Fibroblast of mammary gland (primary cell): ENCODE measurements at regions not wholly inside any gene's neighbourhood (a gene's known extent, or its start where the extent isn't known, plus 50 kb on each side); places are given as distances from the start of the nearest gene placed in this dataset.

Experiments used
- DNase-seq: peaks from one replicate; pipeline ENCODE4 v3.0.0-alpha.2; 2010; ENCODE audit warnings: low read depth
- H3K4me3 ChIP-seq: 2 replicates; pipeline ENCODE4 v1.5.1; 2011; ENCODE audit warnings: low read depth, mild to moderate bottlenecking, low read length, moderate library complexity; ENCODE audit not compliant: control insufficient read depth
- TF ChIP-seq, protein P1 (sequence below): conservative IDR thresholded peaks from 2 replicates; pipeline ENCODE4 v1.5.1; 2011; ENCODE audit warnings: low read depth, low read length, inconsistent platforms; ENCODE audit not compliant: control insufficient read depth, insufficient read depth

DNA sequence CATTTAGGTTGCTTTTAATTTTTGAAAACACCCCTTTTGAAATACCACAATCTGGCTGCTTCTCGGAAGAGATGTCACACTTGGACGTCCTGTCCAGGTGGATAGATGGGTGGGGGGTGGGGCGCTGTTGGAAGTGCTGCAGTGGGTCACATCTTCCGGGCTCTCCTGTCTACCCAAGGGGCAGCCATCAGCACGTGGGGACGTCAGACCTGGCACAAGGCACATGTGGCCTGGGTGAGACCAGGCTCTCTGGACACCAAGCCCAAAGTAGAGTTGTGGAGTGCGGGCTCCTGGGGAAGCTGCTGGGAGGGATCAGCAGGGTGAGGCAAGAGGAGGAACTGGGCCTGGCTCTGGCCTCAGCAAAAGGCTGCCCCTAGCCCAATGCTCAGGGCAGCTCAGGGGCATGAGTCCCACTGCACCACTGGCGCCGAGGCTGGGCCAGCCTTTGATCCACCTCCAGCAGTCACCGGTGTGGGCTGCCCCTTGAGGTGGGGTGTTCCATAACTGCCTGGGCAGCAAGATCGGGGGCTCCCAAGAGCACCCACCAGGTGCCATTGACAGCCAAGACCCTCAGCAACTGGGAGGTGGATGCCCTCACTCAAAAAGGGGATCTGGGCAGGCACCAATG lies 68.6 kb upstream of the CCND1 start:
- H3K4me3 ChIP-seq = no peak overlapping the region
- DNase-seq = no peak
- TF ChIP-seq, protein P1, sequence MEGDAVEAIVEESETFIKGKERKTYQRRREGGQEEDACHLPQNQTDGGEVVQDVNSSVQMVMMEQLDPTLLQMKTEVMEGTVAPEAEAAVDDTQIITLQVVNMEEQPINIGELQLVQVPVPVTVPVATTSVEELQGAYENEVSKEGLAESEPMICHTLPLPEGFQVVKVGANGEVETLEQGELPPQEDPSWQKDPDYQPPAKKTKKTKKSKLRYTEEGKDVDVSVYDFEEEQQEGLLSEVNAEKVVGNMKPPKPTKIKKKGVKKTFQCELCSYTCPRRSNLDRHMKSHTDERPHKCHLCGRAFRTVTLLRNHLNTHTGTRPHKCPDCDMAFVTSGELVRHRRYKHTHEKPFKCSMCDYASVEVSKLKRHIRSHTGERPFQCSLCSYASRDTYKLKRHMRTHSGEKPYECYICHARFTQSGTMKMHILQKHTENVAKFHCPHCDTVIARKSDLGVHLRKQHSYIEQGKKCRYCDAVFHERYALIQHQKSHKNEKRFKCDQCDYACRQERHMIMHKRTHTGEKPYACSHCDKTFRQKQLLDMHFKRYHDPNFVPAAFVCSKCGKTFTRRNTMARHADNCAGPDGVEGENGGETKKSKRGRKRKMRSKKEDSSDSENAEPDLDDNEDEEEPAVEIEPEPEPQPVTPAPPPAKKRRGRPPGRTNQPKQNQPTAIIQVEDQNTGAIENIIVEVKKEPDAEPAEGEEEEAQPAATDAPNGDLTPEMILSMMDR = no peak

DNA sequence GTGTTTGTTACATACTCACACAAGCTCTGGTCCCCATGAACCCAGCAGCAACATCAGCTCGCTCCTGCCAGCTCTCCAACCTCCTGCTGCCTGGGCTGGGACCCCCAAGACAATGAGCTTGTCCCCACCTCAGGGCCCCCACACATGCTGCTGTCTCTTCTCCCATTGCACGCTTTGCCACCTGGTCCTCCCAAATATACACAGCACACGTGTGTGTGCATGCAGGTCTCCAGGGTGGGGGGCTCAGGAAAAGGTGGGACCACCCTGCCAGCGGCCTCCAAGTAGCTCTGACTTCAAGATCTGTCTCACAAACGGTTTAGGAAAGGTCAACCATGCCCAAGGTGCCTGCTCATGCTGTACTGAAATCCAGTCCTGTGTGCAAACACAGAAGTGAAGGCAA lies 68.1 kb upstream of the CCND1 start:
- H3K4me3 ChIP-seq = no peak overlapping the region
- TF ChIP-seq, protein P1 = no peak
- no peak for DNase-seq

DNA sequence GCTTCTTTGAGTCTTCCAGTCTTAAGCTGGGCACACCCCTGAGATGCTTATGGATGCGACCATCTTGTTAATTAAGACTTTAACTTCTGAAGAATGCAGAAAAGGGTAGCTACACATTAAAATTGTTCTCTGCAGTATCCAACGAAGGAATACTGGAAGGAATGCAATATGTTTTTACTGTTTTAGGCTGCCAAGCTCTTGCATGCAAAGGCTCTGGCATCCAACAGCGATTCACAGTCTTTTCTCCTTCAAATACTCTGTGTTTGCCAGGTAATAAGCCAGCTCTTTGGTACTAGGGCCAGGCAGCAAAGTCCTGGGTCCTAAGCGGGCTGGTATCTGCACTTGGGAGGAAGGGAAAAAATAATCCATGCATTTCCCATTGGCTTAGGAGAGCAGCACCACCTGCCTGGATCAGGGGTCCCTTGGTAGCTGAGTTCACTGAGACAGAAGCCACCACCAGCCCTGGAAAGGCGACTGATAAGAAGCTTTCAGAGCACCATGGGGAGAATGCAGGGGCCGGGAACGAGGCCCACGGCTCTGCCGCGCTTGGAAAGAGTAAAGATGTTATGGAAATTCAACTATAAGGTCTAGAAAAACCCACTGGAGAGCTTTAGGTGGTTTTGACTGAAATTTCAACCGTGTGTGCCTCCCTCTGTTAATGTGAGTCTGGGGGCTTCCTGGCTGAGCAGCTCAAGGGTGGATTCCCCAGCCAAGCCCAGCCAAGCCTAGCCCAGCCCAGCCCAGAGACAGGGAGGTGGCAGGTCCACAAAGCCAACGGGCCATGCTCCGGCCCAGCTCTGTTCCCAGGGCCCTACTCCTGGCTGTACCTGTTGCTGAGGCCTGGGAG lies 67.0 kb upstream of the CCND1 start:
- TF ChIP-seq, protein P1 = no peak
- DNase-seq = no peak
- no peak overlapping the region for H3K4me3 ChIP-seq

DNA sequence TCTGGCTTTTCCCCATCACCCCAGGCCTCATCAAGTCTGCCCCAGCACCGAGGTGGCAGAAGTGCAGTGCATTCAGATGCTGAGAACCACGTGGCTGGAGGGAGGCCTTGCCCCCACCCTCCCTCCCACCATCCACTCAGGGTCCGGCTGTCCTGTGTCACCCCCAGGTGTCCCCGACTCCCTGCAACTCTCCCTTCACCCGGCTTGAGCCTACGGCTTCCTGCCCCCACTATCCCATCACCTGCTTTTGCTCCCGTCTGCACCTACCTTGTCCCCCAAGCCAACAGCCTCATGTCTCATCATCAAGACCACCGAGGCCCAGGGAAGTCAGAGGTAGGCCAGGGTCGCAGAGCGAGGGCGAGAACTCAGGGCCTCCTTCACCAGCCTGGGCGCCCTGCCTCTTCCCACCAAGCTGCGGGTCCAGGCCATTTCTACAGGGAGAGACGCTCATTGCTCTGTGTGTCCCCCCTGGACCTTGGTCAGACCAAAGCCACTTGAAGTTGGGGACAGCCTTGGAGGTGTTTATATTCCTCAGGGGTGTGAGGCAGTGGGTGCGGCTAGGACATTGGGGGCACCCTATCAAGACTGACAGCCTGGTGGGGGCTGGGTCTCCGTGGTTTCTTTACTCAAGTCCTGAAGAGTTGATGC lies 66.2 kb upstream of the CCND1 start:
- no peak overlapping the region for H3K4me3 ChIP-seq
- TF ChIP-seq, protein P1 = no peak
- no peak for DNase-seq

DNA sequence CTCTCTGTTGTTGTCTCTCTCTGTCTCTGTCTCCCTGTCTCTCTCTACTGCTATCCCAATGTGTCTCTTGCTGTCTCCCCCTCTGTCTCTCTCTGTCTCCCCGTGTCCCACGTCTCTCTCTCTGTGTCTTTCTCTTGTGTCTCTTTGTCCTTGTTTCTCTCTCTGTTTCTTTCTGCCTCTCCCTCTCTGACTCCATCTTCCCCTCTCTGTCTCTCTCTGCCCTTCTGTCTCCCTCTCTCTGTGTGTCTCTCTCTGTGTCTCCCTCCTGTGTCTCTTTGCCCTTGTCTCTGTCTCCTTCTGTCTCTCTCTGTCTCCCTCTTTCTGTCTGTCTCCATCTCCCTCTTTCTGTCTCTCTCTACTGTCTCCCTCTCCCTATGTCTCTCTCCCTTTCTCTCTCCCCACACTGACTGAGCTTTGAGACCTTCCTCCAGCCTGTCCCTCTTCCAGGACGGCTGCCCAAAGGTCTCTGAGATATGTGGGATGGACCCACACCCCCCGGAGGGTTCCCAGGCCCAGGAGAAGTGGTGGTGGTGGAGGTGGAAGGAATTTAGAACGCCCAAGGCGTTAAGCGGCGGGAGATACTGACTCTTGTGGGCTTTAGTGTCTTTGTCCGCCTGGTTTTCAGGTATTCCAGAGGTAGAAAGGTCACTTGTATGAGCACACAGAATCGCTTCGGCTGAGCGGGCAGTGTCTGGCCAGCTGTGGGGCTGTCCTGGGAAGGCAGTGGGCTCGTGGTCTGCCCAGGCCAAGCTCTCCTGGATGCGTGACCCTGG lies 65.5 kb upstream of the CCND1 start:
- TF ChIP-seq, protein P1 = no peak
- no peak overlapping the region for H3K4me3 ChIP-seq
- DNase-seq = no peak

DNA sequence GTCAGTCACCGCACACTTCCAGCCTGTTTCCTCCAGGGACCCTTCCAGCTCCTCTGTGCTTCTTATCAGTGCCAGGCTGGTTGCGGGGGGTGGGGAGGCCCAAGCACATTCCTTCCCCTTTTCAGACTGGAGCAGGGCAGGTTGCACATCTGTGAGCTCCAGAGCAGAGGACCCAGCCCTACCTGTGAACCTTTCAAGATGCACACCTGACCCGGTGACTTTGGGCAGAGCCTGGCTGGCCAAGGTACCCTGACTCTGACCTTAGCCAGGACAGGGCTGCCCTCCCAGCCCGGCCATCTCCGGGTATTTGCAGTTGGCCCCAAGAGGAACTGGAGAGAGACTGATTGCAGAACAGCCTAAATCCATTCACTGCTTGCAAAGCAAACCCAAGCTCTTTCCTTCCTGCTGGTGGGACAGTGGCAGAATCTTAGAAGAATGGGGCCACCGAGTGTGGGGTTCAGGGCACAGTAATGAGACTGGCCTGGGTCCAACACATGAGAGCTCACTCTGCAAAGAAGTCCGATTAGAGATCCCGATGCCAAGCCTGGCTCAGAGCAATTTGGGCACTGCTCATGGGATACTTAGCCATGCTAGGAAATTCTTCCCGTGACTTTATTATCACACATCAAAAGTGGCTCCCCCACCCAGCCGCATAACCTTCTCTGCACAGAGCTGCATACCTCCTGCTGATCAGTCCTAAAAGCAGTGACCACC lies 64.7 kb upstream of the CCND1 start:
- no peak for DNase-seq
- TF ChIP-seq, protein P1 = no peak
- no peak overlapping the region for H3K4me3 ChIP-seq
